ENCODE measurements at regions not wholly inside any gene's neighbourhood (a gene's known extent, or its start where the extent isn't known, plus 50 kb on each side); places are given as distances from the start of the nearest gene placed in this dataset.

- no peak for TF ChIP-seq ZNF281 (CRISPR knock-in tag; IDR thresholded peaks at IDR 0.05)
- TF ChIP-seq MLX (CRISPR knock-in tag; IDR thresholded peaks at IDR 0.05) = no peak
- no peak for TF ChIP-seq SOX15 (CRISPR knock-in tag; IDR thresholded peaks at IDR 0.05)
- no peak for TF ChIP-seq FOXK1 (CRISPR knock-in tag; IDR thresholded peaks at IDR 0.05)
- TF ChIP-seq, protein P1, sequence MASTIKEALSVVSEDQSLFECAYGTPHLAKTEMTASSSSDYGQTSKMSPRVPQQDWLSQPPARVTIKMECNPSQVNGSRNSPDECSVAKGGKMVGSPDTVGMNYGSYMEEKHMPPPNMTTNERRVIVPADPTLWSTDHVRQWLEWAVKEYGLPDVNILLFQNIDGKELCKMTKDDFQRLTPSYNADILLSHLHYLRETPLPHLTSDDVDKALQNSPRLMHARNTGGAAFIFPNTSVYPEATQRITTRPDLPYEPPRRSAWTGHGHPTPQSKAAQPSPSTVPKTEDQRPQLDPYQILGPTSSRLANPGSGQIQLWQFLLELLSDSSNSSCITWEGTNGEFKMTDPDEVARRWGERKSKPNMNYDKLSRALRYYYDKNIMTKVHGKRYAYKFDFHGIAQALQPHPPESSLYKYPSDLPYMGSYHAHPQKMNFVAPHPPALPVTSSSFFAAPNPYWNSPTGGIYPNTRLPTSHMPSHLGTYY (CRISPR knock-in tag; IDR thresholded peaks at IDR 0.05) = no peak
- TF ChIP-seq EMX1 (CRISPR knock-in tag; IDR thresholded peaks at IDR 0.05) = no peak
These were observed 84.0 kb downstream of the MINAR1 start (continued) for GRCh38 chr15:79516155-79516554.

GRCh38 chr15:79516646-79517045 is 84.5 kb downstream of the MINAR1 start:
- H3K4me1 Mint-ChIP-seq = peaks cover 11% of the 10 kb centered on the region
- no peaks in the 10 kb centered on the region for H3K36me3 Mint-ChIP-seq
- peak; percentile 53; the same call in 1 of the 2 replicates for ATAC-seq
- H3K9me3 Mint-ChIP-seq = peaks cover 6% of the 10 kb centered on the region
- no peaks in the 10 kb centered on the region for H3K27me3 Mint-ChIP-seq (ENCODE audit: low read depth)
- H3K4me3 Mint-ChIP-seq = no peak overlapping the region
- no peak overlapping the region for H3K27ac Mint-ChIP-seq
- ChIA-PET POLR2A (no interaction called here), CTCF (no interaction called here)
- no peak for DNase-seq (ENCODE audit: low spot score)
- no peak for TF ChIP-seq STAT6 (CRISPR knock-in tag; conservative IDR thresholded peaks at IDR 0.05; ENCODE audit: low read depth)
- TF ChIP-seq TEAD4 (CRISPR knock-in tag; IDR thresholded peaks at IDR 0.05) = no peak
- TF ChIP-seq CBFB (CRISPR knock-in tag; IDR thresholded peaks at IDR 0.05; ENCODE audit: low read depth) = no peak
- no peak for TF ChIP-seq NFATC4 (CRISPR knock-in tag; IDR thresholded peaks at IDR 0.05)

DNA sequence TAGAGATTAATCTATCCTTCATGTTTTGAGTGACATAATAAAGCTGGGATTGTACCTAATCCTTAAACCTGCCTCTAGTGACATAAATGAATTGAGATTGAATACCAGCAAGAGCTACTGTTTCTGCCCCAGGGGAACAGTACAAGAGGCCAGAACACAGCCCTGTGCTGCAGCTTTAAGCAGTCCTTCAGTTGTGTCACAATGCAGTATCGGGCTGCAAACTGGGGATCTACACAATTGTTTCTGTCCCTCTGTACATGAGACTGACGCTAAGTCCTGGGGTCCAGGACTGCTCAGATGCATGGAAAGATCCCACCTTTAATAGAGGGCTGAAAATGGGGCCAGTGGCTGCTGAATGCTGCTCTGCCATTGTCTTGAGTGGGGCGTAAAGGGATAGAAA is 87.5 kb downstream of the MINAR1 start:
- CTCF ChIA-PET = no interaction called here
- TF ChIP-seq SMAD3 (CRISPR knock-in tag; IDR thresholded peaks at IDR 0.05; ENCODE audit: borderline replicate concordance) = no peak
- no peak for TF ChIP-seq SOX15 (CRISPR knock-in tag; IDR thresholded peaks at IDR 0.05)
- no peak for TF ChIP-seq ESRRA (CRISPR knock-in tag; IDR thresholded peaks at IDR 0.05; ENCODE audit: borderline replicate concordance)
- no peak for TF ChIP-seq GRHL2 (CRISPR knock-in tag; IDR thresholded peaks at IDR 0.05; ENCODE audit: insufficient replicate concordance, severe bottlenecking)
- no peak for TF ChIP-seq ZNF425 (CRISPR knock-in tag; conservative IDR thresholded peaks at IDR 0.05)
- TF ChIP-seq EMX1 (CRISPR knock-in tag; IDR thresholded peaks at IDR 0.05) = no peak
- TF ChIP-seq, protein P2, sequence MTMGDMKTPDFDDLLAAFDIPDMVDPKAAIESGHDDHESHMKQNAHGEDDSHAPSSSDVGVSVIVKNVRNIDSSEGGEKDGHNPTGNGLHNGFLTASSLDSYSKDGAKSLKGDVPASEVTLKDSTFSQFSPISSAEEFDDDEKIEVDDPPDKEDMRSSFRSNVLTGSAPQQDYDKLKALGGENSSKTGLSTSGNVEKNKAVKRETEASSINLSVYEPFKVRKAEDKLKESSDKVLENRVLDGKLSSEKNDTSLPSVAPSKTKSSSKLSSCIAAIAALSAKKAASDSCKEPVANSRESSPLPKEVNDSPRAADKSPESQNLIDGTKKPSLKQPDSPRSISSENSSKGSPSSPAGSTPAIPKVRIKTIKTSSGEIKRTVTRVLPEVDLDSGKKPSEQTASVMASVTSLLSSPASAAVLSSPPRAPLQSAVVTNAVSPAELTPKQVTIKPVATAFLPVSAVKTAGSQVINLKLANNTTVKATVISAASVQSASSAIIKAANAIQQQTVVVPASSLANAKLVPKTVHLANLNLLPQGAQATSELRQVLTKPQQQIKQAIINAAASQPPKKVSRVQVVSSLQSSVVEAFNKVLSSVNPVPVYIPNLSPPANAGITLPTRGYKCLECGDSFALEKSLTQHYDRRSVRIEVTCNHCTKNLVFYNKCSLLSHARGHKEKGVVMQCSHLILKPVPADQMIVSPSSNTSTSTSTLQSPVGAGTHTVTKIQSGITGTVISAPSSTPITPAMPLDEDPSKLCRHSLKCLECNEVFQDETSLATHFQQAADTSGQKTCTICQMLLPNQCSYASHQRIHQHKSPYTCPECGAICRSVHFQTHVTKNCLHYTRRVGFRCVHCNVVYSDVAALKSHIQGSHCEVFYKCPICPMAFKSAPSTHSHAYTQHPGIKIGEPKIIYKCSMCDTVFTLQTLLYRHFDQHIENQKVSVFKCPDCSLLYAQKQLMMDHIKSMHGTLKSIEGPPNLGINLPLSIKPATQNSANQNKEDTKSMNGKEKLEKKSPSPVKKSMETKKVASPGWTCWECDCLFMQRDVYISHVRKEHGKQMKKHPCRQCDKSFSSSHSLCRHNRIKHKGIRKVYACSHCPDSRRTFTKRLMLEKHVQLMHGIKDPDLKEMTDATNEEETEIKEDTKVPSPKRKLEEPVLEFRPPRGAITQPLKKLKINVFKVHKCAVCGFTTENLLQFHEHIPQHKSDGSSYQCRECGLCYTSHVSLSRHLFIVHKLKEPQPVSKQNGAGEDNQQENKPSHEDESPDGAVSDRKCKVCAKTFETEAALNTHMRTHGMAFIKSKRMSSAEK (CRISPR knock-in tag; IDR thresholded peaks at IDR 0.05; ENCODE audit: borderline replicate concordance) = no peak
- TF ChIP-seq ZNF281 (CRISPR knock-in tag; IDR thresholded peaks at IDR 0.05) = no peak
- TF ChIP-seq NFYB (CRISPR knock-in tag; conservative IDR thresholded peaks at IDR 0.05; ENCODE audit: low read depth) = no peak

More for the DNA sequence above, 87.5 kb downstream of the MINAR1 start:
- no peaks in the 10 kb centered on the region for H3K9me3 Mint-ChIP-seq
- POLR2A ChIA-PET = no interaction called here
- peaks cover 11% of the 10 kb centered on the region for H3K4me1 Mint-ChIP-seq
- H3K4me3 Mint-ChIP-seq = no peak overlapping the region
- DNase-seq (ENCODE audit: low spot score) = no peak
- H3K27me3 Mint-ChIP-seq (ENCODE audit: low read depth) = no peaks in the 10 kb centered on the region
- H3K36me3 Mint-ChIP-seq = no peaks in the 10 kb centered on the region
- ATAC-seq = no peak
- no peak overlapping the region for H3K27ac Mint-ChIP-seq

All from WTC11 (cell line).